ENCODE measurements at regions not wholly inside any gene's neighbourhood (a gene's known extent, or its start where the extent isn't known, plus 50 kb on each side); places are given as distances from the start of the nearest gene placed in this dataset.
"Not testable (repeated sequence)": the region's sequence is repeated elsewhere in the genome, so short reads cannot be mapped to it uniquely, and the experiment has no call there.

- not testable (repeated sequence) for DNase-seq; ATAC-seq (replicated peaks in 1 of 2); H3K4me3 Mint-ChIP-seq; H3K36me3 Mint-ChIP-seq (ENCODE audit: insufficient read depth in 2 of 2); H3K27ac Mint-ChIP-seq; H3K27me3 Mint-ChIP-seq (ENCODE audit: low read depth); H3K4me1 Mint-ChIP-seq (ENCODE audit: low read depth)
- H3K9me3 Mint-ChIP-seq: peaks cover 6 to 13% of the 10 kb centered on the region in 2 donors
These were observed 716.4 kb upstream of the GOT2 start for GRCh38 chr16:59450513-59450912.

- H3K4me1 Mint-ChIP-seq (ENCODE audit: low read depth): no peaks in the 10 kb centered on the region
- H3K27ac Mint-ChIP-seq: no peak overlapping the region
- H3K27me3 Mint-ChIP-seq (ENCODE audit: low read depth): no peaks in the 10 kb centered on the region
- DNase-seq (no peak), ATAC-seq (replicated peaks in 1 of 2) (no peak)
- H3K4me3 Mint-ChIP-seq: no peak overlapping the region
- H3K9me3 Mint-ChIP-seq: peaks cover 3 to 5% of the 10 kb centered on the region in 2 donors
- H3K36me3 Mint-ChIP-seq (ENCODE audit: insufficient read depth in 2 of 2): peaks cover 0 to 3% of the 10 kb centered on the region in 2 donors
These were observed 706.4 kb upstream of the GOT2 start for GRCh38 chr16:59440502-59440901.

GRCh38 chr16:59432896-59433295, 698.8 kb upstream of the GOT2 start:
- DNase-seq: no peak
- H3K9me3 Mint-ChIP-seq: peaks cover 0 to 2% of the 10 kb centered on the region in 2 donors
- ATAC-seq (replicated peaks in 1 of 2): no peak
- no peaks in the 10 kb centered on the region for H3K27me3 Mint-ChIP-seq (ENCODE audit: low read depth)
- H3K4me3 Mint-ChIP-seq: no peak overlapping the region
- no peak overlapping the region for H3K27ac Mint-ChIP-seq
- no peaks in the 10 kb centered on the region for H3K4me1 Mint-ChIP-seq (ENCODE audit: low read depth)
- no peaks in the 10 kb centered on the region for H3K36me3 Mint-ChIP-seq (ENCODE audit: insufficient read depth in 2 of 2)

- Mint-ChIP-seq H3K27me3 (ENCODE audit: low read depth) (no peaks in the 10 kb centered on the region), H3K36me3 (ENCODE audit: insufficient read depth in 2 of 2) (no peaks in the 10 kb centered on the region), H3K27ac (no peak overlapping the region), H3K4me3 (no peak overlapping the region), H3K9me3 (peaks cover 0 to 2% of the 10 kb centered on the region in 2 donors), H3K4me1 (ENCODE audit: low read depth) (no peaks in the 10 kb centered on the region)
- DNase-seq (no peak), ATAC-seq (replicated peaks in 1 of 2) (no peak)
These were observed 698.2 kb upstream of the GOT2 start for GRCh38 chr16:59432276-59432675.

GRCh38 chr16:59424714-59425273, 690.7 kb upstream of the GOT2 start:
- H3K9me3 Mint-ChIP-seq: peaks cover 6 to 8% of the 10 kb centered on the region in 2 donors

GRCh38 chr16:59411961-59412841, 678.1 kb upstream of the GOT2 start:
- DNase-seq: no peak
- H3K36me3 Mint-ChIP-seq (ENCODE audit: insufficient read depth in 2 of 2): no peaks in the 10 kb centered on the region
- no peak for ATAC-seq (replicated peaks in 1 of 2)
- H3K27me3 Mint-ChIP-seq (ENCODE audit: low read depth): no peaks in the 10 kb centered on the region
- peaks cover 2% of the 10 kb centered on the region in 2 donors for H3K9me3 Mint-ChIP-seq
- H3K4me1 Mint-ChIP-seq (ENCODE audit: low read depth): no peaks in the 10 kb centered on the region
- H3K27ac Mint-ChIP-seq: no peak overlapping the region
- no peak overlapping the region for H3K4me3 Mint-ChIP-seq

More at GRCh38 chr16:59424714-59425273, 690.7 kb upstream of the GOT2 start:
- ATAC-seq (replicated peaks in 1 of 2) (no peak), DNase-seq (no peak)
- Mint-ChIP-seq H3K27ac (no peak overlapping the region), H3K36me3 (ENCODE audit: insufficient read depth in 2 of 2) (peaks cover 2 to 3% of the 10 kb centered on the region in 2 donors), H3K4me1 (ENCODE audit: low read depth) (no peaks in the 10 kb centered on the region), H3K4me3 (no peak overlapping the region), H3K27me3 (ENCODE audit: low read depth) (peaks cover 5% of the 10 kb centered on the region)

- ATAC-seq (replicated peaks in 1 of 2) (no peak), DNase-seq (no peak)
- Mint-ChIP-seq H3K4me1 (ENCODE audit: low read depth) (no peaks in the 10 kb centered on the region), H3K36me3 (ENCODE audit: insufficient read depth in 2 of 2) (no peaks in the 10 kb centered on the region), H3K9me3 (peaks cover 2 to 3% of the 10 kb centered on the region in 2 donors), H3K4me3 (no peak overlapping the region), H3K27me3 (ENCODE audit: low read depth) (no peaks in the 10 kb centered on the region), H3K27ac (no peak overlapping the region)
These were observed 676.3 kb upstream of the GOT2 start for GRCh38 chr16:59410451-59410850.

GRCh38 chr16:59405802-59406201, 671.7 kb upstream of the GOT2 start:
- Mint-ChIP-seq H3K27me3 (ENCODE audit: low read depth) (no peaks in the 10 kb centered on the region), H3K9me3 (peaks cover 2 to 6% of the 10 kb centered on the region in 2 donors), H3K4me3 (no peak overlapping the region), H3K36me3 (ENCODE audit: insufficient read depth in 2 of 2) (no peaks in the 10 kb centered on the region), H3K27ac (no peak overlapping the region), H3K4me1 (ENCODE audit: low read depth) (no peaks in the 10 kb centered on the region)
- DNase-seq (no peak), ATAC-seq (replicated peaks in 1 of 2) (no peak)

GRCh38 chr16:59404509-59404908, 670.4 kb upstream of the GOT2 start:
- Mint-ChIP-seq H3K27me3 (ENCODE audit: low read depth) (no peaks in the 10 kb centered on the region), H3K4me3 (no peak overlapping the region), H3K36me3 (ENCODE audit: insufficient read depth in 2 of 2) (no peaks in the 10 kb centered on the region), H3K27ac (no peak overlapping the region), H3K9me3 (peaks cover 0 to 6% of the 10 kb centered on the region in 2 donors), H3K4me1 (ENCODE audit: low read depth) (no peaks in the 10 kb centered on the region)
- DNase-seq (no peak), ATAC-seq (replicated peaks in 1 of 2) (no peak)

GRCh38 chr16:59400830-59401229, 666.7 kb upstream of the GOT2 start:
- Mint-ChIP-seq H3K4me1 (ENCODE audit: low read depth) (no peaks in the 10 kb centered on the region), H3K27ac (no peak overlapping the region), H3K9me3 (peaks cover 1 to 5% of the 10 kb centered on the region in 2 donors), H3K27me3 (ENCODE audit: low read depth) (no peaks in the 10 kb centered on the region), H3K4me3 (no peak overlapping the region), H3K36me3 (ENCODE audit: insufficient read depth in 2 of 2) (peaks cover 0 to 1% of the 10 kb centered on the region in 2 donors)
- DNase-seq (no peak), ATAC-seq (replicated peaks in 1 of 2) (no peak)

GRCh38 chr16:59397638-59398037, 663.5 kb upstream of the GOT2 start:
- ATAC-seq (replicated peaks in 1 of 2): no peak
- Mint-ChIP-seq H3K27ac (no peak overlapping the region), H3K27me3 (ENCODE audit: low read depth) (no peaks in the 10 kb centered on the region), H3K4me1 (ENCODE audit: low read depth) (no peaks in the 10 kb centered on the region), H3K36me3 (ENCODE audit: insufficient read depth in 2 of 2) (peaks cover 0 to 1% of the 10 kb centered on the region in 2 donors), H3K9me3 (peaks cover 1 to 6% of the 10 kb centered on the region in 2 donors), H3K4me3 (no peak overlapping the region)
- no peak for DNase-seq

GRCh38 chr16:59394526-59394925, 660.4 kb upstream of the GOT2 start:
- Mint-ChIP-seq H3K27ac (no peak overlapping the region), H3K36me3 (ENCODE audit: insufficient read depth in 2 of 2) (peaks cover 0 to 1% of the 10 kb centered on the region in 2 donors), H3K9me3 (peaks cover 1 to 10% of the 10 kb centered on the region in 2 donors), H3K4me1 (ENCODE audit: low read depth) (no peaks in the 10 kb centered on the region), H3K4me3 (no peak overlapping the region), H3K27me3 (ENCODE audit: low read depth) (no peaks in the 10 kb centered on the region)
- DNase-seq (no peak), ATAC-seq (replicated peaks in 1 of 2) (no peak)

GRCh38 chr16:59392911-59393310, 658.8 kb upstream of the GOT2 start:
- no peak overlapping the region for H3K4me3 Mint-ChIP-seq
- H3K4me1 Mint-ChIP-seq (ENCODE audit: low read depth): no peaks in the 10 kb centered on the region
- H3K36me3 Mint-ChIP-seq (ENCODE audit: insufficient read depth in 2 of 2): peaks cover 0 to 1% of the 10 kb centered on the region in 2 donors
- H3K27ac Mint-ChIP-seq: no peak overlapping the region
- DNase-seq: no peak
- no peaks in the 10 kb centered on the region for H3K27me3 Mint-ChIP-seq (ENCODE audit: low read depth)
- ATAC-seq (replicated peaks in 1 of 2): no peak
- peaks cover 5 to 13% of the 10 kb centered on the region in 2 donors for H3K9me3 Mint-ChIP-seq

Data from activated T-cell treated with anti-CD3 and anti-CD28 coated beads, Interleukin-2, amount 50 U/mL, for 72 hours (primary cell).